ENCODE measurements at regions not wholly inside any gene's neighbourhood (a gene's known extent, or its start where the extent isn't known, plus 50 kb on each side); places are given as distances from the start of the nearest gene placed in this dataset.

DNA sequence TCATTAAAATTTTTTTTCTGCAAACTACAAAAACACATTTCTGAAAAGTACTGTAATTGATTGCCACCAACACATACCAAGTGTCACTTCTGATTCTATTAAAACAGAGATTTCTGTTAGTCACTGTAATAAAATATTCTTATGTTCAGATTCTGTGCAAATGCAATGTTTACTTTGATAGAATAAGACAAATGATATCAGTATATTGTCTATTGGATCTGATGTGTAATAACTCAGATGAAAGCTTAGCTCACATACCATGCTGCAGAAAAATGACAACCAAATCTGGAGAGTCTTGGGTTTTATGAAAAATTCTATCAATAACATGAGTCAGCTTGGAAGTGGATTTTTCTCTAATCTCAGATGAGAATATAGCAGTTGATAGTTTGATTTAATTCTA, 963.8 kb upstream of the B3GALT2 start:
- intact Hi-C loops (cut with DNase I), result no loop called here
- DNase-seq (no peak), ATAC-seq (ENCODE audit: poor library complexity) (no peak)

DNA sequence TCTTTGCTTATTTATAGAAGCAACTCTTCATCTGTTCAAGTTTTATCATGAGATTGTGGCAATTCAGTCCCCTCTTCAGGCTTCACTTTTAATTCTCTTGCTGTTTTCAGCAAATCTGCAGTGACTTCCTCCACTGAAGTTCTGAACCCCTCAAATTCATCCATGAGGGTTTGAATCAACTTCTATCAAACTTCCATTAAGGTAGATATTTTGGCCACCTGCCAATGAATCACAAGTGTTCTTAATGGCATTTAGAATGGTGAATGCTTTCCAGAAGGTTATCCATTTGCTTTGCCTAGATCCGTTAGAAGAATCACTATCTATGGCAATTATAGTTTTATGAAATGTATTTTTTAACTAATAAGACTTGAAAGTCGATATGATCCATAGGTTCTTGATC, 946.7 kb upstream of the B3GALT2 start:
- no peak for ATAC-seq (ENCODE audit: poor library complexity)
- intact Hi-C loops (cut with DNase I), result no loop called here
- DNase-seq, result no peak

- intact Hi-C loops (cut with DNase I), result no loop called here
- ATAC-seq (ENCODE audit: poor library complexity) (no peak), DNase-seq (no peak)
Observed at GRCh38 chr1:194118086-194118485, 931.7 kb upstream of the B3GALT2 start.

- intact Hi-C loops (cut with DNase I), result no loop called here
- DNase-seq (no peak), ATAC-seq (ENCODE audit: poor library complexity) (no peak)
Observed at GRCh38 chr1:194117582-194117981, 931.2 kb upstream of the B3GALT2 start.

- intact Hi-C loops (cut with DNase I), result no loop called here
- DNase-seq, result no peak
- no peak for ATAC-seq (ENCODE audit: poor library complexity)
Observed at GRCh38 chr1:194114288-194114687, 927.9 kb upstream of the B3GALT2 start.

- DNase-seq (no peak), ATAC-seq (ENCODE audit: poor library complexity) (no peak)
- intact Hi-C loops (cut with DNase I), result no loop called here
Observed at GRCh38 chr1:194105381-194105780, 919.0 kb upstream of the B3GALT2 start.

GRCh38 chr1:194104247-194104844, 917.9 kb upstream of the B3GALT2 start:
- ATAC-seq (ENCODE audit: poor library complexity), result peak; percentile 20
- intact Hi-C loops (cut with DNase I), result no loop called here
- peak; percentile 21 for DNase-seq

GRCh38 chr1:194103516-194104246, 917.3 kb upstream of the B3GALT2 start:
- no peak for ATAC-seq (ENCODE audit: poor library complexity)

GRCh38 chr1:194103101-194103500, 916.7 kb upstream of the B3GALT2 start:
- intact Hi-C loops (cut with DNase I), result no loop called here
- DNase-seq (no peak), ATAC-seq (ENCODE audit: poor library complexity) (no peak)

More at GRCh38 chr1:194103516-194104246, 917.3 kb upstream of the B3GALT2 start:
- intact Hi-C loops (cut with DNase I), result no loop called here
- DNase-seq, result peak; percentile 14

DNA sequence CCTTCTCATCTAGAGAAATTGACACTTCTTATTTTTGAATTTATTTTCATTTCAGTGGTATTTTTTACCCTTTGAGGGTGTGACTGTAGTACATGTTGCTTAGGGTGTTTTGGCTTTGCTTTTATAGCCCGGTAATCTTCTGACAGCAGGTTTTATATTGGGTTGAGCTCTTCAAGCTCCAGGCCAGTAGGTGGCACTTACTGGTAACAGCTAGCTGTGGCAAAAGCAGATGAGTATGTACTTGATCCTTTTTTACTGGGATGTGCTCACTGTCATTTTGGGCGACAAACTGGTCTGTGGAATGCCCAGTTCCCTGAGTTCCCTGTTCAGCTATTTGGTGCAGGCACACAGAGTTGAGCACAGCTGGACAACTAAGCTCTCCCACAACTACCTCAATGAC, 916.2 kb upstream of the B3GALT2 start:
- intact Hi-C loops (cut with DNase I), result no loop called here
- no peak for ATAC-seq (ENCODE audit: poor library complexity)
- DNase-seq, result no peak

- no peak for ATAC-seq (ENCODE audit: poor library complexity)
- DNase-seq, result no peak
- intact Hi-C loops (cut with DNase I), result no loop called here
Observed at GRCh38 chr1:194084755-194085154, 898.3 kb upstream of the B3GALT2 start.

- no peak for DNase-seq
- intact Hi-C loops (cut with DNase I), result no loop called here
- no peak for ATAC-seq (ENCODE audit: poor library complexity)
Observed at GRCh38 chr1:194081444-194081843, 895.0 kb upstream of the B3GALT2 start.

- ATAC-seq (ENCODE audit: poor library complexity) (no peak), DNase-seq (no peak)
- intact Hi-C loops (cut with DNase I), result no loop called here
Observed at GRCh38 chr1:194080826-194081225, 894.4 kb upstream of the B3GALT2 start.

DNA sequence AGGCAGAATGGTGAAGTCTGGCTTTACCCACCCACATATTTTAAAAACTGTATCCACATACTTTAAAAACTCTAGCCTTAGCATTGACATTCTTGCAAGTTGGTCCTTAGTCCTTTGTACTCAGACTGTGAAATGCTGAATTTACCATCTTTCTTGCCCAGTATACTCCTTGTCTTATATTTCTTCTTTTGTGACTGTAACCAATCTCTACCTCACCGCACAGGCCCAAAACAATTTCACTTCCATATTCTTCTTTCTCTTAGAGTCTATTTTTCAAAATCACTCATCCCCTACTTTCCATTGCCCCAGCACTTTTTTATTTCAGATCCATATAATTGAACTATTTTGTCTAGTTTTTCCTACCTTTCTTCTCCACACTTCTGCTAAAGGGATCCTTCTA, 892.4 kb upstream of the B3GALT2 start:
- ATAC-seq (ENCODE audit: poor library complexity), result no peak
- intact Hi-C loops (cut with DNase I), result no loop called here
- no peak for DNase-seq

DNA sequence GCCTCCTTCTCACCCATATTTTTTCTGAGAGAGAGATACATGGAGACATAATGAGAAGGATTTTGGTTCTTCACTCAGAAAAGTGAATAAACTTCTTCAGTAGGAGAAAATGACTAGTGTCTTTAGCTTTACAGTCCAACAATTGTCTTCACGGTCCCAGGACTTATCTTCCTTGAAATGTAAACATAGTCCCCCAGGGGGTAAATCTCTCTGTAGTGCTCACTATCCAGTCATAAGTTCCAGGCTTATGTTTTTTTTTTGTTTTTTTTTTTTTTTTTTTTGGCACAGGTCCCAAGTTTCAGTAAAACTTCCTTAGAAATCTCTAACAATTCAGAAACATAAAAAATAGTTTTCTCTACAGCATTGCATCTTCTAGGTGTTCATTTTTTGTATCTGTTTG, 890.2 kb upstream of the B3GALT2 start:
- ATAC-seq (ENCODE audit: poor library complexity), result no peak
- intact Hi-C loops (cut with DNase I), result no loop called here

DNA sequence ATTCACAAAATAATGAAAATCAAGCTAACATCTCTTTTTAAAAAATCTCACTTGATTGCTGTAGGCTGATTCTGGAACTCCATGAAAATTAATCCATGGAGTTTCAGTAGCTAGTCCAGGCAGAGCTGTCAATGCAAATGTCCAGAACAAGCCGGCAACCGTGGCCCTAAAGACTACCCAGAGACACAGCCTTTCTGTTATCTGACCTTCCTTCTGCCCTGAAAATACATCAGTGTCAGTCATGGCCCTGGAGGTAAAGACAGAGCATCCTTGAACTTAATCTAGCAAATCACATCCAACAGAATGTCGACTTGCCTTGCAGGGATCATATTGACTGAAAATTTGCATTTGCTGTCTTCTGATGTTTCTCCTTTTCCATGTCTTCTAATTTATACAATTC, 887.4 kb upstream of the B3GALT2 start:
- no peak for ATAC-seq (ENCODE audit: poor library complexity)
- DNase-seq, result no peak
- intact Hi-C loops (cut with DNase I), result no loop called here

More for the DNA sequence above, 890.2 kb upstream of the B3GALT2 start:
- no peak for DNase-seq

- DNase-seq (no peak), ATAC-seq (ENCODE audit: poor library complexity) (no peak)
- intact Hi-C loops (cut with DNase I), result no loop called here
Observed at GRCh38 chr1:194071205-194071604, 884.8 kb upstream of the B3GALT2 start.

DNA sequence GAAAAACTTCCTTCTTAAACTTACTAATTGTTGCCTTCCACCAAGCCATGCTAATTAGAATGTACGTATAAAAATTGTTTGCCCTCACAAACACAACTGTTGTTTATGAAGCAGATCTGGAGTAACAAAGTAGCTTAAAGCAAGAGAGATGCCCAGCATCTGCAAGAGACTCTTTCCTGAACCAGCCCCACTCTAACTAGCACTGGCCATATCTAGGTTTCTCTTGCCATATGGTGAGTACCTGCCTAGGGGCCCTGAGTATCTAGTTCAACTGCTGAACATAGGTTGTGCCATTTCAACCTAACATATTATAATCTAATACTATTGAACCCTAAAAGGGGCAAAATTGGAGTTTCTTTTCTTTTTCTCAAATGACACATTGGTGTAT, 883.4 kb upstream of the B3GALT2 start:
- ATAC-seq (ENCODE audit: poor library complexity) (peak; percentile 26), DNase-seq (no peak)
- intact Hi-C loops (cut with DNase I), result loop anchor here (5.0 kb wide), 2 partner anchors 108 to 883 kb away; partner anchors contain the start of gene B3GALT2

GRCh38 chr1:194069168-194069830, 882.9 kb upstream of the B3GALT2 start:
- intact Hi-C loops (cut with DNase I), result loop anchor here (5.0 kb wide), 2 partner anchors 107 to 882 kb away; partner anchors contain the start of gene B3GALT2
- ATAC-seq (ENCODE audit: poor library complexity), result peak; percentile 93
- peak; percentile 85 for DNase-seq

Measured in Right ventricle myocardium superior (tissue), 1 donor.